Limb (tissue), 2 donors: ENCODE measurements at regions not wholly inside any gene's neighbourhood (a gene's known extent, or its start where the extent isn't known, plus 50 kb on each side); places are given as distances from the start of the nearest gene placed in this dataset.
A peak's percentile ranks its signal among the peaks of the same experiment; 100 is the strongest.
"Not testable (repeated sequence)": the region's sequence is repeated elsewhere in the genome, so short reads cannot be mapped to it uniquely, and the experiment has no call there.

ENCODE experiments used
- DNase-seq, 2 donors: peaks; one replicate each; pipeline ENCODE4 v3.0.0-alpha.2; 2016; ENCODE audit errors: extremely low spot score in 2 of 2

- not testable (repeated sequence) for DNase-seq
These were observed 451.9 kb upstream of the NFE2L3 start for GRCh38 chr7:25700141-25700540.

DNA sequence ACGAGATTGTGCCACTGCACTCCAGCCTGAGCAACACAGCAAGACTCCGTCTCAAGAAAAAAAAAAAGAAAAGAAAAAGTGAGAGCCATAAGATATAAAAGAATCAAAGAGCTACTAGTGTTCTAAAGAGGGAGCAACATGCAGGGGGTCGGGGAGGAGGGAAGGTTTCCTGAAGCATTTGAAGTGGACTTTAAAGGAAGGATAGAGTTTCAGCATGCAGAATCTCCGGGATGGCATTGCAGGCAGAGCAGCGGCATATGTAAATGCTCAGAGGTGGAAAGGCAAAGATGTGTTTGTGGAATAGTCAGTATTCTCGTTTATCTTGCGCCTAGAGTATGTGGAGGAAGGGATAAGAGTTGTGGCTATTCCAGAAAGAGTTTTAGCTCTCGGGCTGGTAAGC, 447.6 kb upstream of the NFE2L3 start:
- DNase-seq: no peak

- DNase-seq: no peak
These were observed 445.2 kb upstream of the NFE2L3 start for GRCh38 chr7:25706764-25707163.

DNA sequence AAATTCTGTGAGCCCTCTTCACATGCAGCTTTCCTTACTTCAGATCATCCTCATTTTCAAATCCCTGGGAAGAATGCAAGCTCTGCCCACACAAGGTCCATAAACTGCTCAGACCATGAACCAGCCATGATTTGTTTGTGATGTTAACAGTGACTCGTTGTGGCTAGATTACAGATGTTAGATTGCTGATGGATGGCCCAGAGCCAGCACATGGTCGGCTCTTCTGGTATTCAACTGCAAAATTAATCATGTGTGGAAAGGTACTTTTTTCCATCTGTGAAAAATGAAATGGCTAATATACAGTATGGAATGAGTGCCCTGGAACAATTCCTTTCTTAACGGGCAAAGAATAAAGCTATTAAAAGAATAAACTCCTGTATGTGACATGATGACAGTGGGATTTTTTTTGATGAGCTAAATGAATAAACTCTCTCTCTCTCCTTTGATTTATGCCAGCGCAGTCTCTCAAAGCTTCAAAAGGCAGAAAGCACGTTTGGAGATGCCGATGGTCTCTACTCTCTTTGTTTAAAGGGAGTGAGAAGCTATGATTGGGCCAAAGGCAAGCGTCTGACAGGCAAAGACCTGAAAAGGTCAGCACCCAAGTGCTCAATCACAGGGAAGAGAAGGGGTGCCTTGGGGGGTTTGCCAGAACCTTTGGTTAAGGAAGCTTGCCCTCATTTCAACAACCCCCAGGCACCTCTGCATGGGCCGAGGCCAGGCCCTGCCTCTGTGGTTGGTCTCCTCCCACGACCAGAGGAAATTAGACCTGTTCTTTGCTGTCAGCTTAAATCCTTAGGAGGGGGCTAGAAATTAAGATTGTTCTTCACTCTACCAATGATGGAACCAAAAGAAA, 444.0 kb upstream of the NFE2L3 start:
- peak in 1 of 2 donors; percentile 50 for DNase-seq

DNA sequence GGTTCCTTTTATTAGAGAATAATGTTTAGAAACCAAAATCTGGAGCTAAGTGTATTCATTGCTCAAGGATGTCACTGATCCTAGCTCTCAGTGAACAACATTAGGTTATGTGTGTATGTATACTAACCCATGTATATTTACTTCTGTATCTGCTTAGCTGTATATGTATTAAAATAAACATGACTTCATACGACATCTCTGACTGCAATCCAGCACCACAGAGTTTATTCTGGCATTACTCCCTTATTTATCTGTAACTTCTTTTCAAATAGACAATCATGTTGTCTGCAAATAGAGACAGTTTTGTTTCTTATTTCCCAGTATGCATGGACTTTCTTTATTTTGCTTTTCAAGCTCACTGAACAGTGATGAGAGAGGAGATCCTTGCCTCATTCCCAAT, 441.0 kb upstream of the NFE2L3 start:
- no peak for DNase-seq

DNA sequence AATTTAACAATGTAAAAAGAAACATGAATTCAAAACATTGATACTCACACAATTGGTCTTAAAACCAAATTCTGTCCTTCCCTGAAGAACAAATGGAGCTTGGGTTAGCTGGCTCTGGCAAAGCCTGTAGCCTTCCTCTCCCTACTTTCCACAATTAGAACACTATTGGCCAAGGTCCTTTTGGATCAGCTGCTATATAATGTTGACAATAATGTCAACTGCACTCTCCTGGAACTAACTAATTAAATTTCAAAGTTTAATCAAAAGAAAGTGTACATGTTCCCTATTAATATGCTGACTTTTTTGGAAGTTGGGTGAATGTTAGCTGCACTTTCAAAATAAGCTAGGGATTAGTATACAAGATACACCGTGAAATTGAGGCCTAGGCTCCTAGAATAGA, 440.1 kb upstream of the NFE2L3 start:
- no peak for DNase-seq

DNA sequence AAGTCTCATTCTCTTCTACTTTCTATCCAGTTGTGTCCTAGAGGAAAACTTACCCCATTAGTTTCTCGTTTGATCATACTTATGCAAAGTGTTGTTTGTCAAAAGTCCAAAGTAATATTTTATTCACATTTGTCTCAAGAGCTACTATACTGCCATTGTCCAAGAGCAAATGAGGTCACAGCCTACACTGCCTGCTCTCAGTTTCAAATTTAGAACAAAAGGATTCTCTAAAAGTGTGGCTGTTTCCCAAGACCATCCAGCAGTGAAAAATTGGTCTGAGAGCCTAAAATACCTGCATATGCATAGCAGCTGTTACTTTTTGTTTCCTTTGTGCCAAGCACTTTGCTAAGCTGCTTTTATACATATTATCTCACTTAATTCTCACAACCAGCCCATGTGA, 439.5 kb upstream of the NFE2L3 start:
- DNase-seq: no peak

DNA sequence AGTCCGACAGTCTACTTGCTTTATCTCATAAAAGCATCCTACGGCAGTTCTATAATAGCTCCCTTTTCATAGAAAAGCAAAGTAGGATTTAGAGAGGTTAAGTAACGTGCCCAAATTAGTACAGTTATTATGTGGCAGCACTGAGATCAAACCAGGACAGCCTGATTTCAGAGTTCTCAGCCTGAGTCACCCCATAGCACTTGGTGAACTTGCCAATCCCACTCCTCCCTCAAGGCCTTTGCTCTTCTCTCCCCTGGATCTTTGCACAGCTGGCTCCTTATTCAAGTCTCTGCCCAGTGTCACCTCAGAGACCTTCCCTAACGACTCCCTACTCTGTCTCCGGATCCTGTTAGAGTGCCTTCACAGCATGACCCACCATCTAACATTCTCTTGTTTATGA, 438.0 kb upstream of the NFE2L3 start:
- no peak for DNase-seq

GRCh38 chr7:25716421-25716820, 435.6 kb upstream of the NFE2L3 start:
- DNase-seq: no peak

DNA sequence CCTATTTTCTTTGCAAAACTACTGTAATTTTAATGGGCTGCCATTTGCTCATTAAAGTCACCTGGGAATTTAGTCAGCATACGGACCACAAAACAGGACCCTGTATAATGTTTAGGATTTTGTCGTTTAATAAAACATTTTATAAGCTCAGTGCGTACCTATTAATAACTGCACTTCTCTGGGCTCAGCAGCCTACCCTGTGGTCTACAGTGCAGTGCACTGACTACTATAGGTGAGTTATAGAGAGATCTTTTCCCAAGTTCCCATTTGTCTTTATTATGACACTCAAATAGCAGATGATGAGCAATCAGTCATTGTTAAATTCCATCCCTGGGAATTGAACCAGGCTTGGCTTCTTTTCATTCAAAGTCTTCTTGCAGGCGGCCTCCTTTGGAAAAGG, 433.4 kb upstream of the NFE2L3 start:
- DNase-seq: no peak

GRCh38 chr7:25719190-25719896, 432.7 kb upstream of the NFE2L3 start:
- no peak for DNase-seq

DNA sequence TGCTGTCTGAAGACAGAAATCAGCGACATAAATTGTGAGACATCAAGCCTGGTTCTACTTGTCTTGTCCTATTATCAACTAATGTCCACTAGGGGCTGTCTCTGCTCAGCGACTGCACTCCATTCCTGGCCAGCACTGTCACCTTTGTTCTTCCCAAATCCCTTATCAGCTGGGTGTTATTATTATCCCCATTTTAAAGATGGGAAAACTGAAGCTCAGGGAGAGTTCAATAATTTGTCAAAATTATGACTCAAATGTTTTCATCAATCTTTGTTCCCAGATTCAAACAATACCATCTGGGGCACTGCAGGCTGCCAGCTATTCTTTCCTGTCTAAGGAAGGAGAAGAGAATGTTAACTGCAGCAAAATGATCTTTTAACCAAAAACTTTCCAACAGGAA, 431.6 kb upstream of the NFE2L3 start:
- DNase-seq: no peak

DNA sequence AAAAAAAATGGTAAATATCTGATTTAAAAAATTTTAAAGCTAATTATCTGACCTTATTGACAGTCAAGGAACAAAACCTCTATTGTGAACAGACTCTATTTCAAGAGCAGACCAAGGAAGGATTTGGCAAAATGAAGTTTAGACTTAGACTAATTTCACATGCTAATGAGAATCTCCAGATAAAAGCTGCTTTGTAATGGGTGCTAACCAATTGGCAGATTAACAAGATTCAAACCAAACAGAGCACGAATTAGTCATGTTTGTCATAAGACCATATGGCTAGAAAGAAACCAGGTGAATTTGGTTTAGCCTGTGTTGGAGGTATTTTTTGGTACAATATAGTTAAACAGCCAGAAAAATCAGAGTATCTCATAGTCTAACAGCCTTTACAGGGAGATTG, 429.1 kb upstream of the NFE2L3 start:
- no peak for DNase-seq

GRCh38 chr7:25725451-25725850, 426.5 kb upstream of the NFE2L3 start:
- DNase-seq: no peak

DNA sequence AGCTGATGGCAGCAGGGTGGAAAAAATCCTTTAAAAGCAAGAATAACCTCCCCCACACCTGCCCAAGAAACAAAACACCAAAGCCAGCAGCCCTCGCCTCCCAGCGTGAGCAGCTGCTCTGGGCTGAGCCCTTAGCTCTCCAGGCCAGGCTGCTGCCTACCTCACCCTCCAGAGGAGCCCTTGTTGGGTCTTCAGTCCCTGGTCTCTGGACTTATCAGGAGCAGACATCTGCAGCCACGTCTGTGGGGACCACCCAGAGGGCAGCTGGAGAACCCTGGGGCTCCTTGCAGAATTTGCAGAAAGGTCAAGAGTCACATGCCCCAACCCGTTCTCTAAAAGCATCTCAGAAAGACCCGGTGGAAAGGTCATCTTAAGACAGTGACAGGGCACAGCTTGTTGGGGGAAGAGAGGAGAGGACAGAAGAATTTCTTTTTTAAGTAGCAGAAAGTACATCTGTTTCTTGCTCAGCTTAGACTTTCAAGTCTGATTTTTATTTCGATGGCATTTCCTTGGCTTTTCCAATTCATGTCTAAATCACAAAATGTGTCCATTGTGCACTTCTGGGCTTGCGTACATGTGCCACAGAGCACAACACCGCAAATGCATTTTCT, 425.7 kb upstream of the NFE2L3 start:
- no peak for DNase-seq

DNA sequence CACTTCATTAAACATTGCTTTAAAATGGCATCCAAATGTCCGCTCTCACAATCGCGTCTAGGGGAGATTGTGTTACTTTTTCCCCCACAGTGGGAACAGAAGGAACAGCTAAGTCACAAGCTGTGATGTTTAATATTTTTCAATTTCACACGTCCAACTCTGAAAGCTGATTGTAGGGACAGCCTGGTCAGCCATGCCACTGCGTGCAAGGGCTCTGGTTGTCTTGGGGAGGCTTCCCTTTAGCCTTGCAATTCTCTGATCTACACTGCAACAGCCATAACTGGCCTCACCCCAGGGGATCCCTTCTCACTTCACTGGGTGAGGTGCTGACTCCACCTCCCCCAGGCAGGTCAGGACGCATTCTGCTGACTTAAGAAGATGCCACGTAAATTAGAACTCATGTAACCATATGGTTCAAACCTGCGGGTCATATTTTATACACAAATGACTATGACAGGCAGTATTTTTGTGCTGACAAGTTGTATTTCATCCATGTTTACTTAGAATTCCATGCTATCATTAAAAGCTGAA, 425.2 kb upstream of the NFE2L3 start:
- DNase-seq: no peak

DNA sequence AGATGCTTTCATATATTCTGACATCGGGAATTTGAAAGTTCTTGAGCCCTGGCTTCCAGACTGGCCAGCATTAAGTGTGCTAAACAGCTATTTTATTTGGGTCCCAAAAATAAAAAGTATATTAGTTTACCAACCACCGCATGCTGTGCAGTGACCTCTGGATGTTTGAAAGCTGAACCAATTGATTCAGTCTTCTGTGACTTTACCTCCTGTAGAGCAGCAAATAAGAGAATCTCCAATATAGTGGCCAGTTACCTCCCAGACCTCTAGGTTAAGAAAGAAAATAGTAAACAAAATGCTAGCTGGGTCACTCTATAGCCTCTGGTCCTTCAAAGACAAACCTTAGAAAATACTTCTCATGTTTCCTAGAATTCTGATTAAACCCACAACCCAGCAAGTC, 424.6 kb upstream of the NFE2L3 start:
- no peak for DNase-seq

GRCh38 chr7:25727876-25728275, 424.1 kb upstream of the NFE2L3 start:
- no peak for DNase-seq

DNA sequence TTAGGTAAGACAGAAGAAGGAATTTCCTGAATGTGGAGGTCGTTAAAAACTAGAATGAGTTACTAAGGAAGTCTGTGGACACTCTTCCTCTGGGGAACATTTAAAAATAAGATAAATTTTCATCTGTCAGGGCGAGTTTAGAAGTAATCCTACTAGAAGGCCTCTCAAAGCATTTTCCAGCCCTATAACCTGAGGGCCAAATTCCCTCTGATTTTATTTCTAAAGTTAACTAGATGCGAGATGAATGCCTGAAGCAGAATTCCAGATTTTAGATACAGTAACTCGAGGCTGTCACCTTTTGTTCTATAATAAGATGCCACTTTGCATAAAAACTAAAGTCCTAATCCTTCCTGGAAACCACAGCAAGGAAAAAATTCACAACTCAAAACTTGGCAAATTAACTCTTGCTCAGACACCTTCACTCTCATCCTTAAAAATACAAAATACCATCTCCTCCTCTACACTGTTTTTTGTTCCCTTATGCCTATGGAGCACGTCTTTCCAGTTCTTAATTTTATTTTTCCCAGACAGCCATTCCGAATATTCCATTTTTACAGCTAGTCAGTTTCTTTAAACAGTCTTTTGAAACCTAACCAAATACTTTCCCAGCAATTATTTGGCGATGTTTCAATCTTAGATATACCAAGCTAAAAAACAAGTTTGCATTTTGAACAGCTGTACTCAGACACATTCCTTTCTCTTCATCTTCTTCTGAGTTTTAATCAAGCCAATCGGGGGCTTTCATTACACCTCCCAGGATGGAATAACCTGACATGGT, 420.7 kb upstream of the NFE2L3 start:
- peak in 1 of 2 donors; percentile 67 for DNase-seq

DNA sequence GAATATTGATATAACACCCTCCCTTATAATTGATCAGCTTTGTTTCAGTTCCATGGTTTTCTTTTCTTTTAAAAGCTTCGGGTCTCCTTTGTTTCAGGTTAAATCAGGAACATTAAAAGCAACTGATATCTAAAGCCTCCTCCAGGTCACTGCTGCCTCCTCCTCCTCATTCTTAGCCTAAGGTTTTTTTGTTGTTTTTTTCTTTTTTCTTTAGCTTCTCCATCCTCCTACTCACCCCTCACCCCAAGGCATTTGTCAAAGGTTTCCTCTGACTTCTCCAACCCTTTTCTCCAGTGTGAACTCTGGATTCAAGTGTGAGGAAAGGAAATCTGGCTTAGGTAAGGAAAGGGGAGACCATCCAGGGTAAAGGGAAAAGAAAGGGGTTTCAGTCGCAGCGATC, 420.2 kb upstream of the NFE2L3 start:
- no peak for DNase-seq

GRCh38 chr7:25732766-25733217, 419.2 kb upstream of the NFE2L3 start:
- DNase-seq: no peak
